DMS114 treated with DMSO at 0.1 percent for 48 hours (cell line): ENCODE measurements at regions not wholly inside any gene's neighbourhood (a gene's known extent, or its start where the extent isn't known, plus 50 kb on each side); places are given as distances from the start of the nearest gene placed in this dataset.

Source experiments
- DNase-seq: peaks from one replicate; lab custom pipeline; 2025; ENCODE audit not compliant: unreplicated experiment; lab: John Stamatoyannopoulos, UW

GRCh38 chr5:5615569-5615968 lies 193.1 kb downstream of the ICE1 start:
- no peak for DNase-seq

GRCh38 chr5:5613261-5613990 lies 190.9 kb downstream of the ICE1 start:
- DNase-seq: no peak

DNA sequence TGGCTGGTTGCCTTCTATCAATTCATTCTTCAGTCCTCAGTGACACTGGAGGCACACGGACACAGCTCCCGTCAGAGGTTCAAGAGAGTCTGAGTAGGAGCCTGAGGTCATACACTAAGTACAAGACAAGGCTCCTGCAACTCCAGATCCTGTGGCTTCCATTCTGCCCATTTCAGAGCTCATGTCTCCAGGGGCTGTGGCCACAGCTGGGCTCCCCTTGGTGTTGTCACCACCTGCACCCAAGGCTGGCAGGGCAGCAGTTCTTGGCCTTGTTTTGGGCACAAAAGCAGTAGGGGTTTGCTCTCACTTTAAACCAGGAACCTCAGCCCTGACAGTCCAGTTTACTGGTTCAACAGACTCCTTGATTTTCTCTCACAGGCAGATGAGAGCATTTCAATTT lies 189.6 kb downstream of the ICE1 start:
- no peak for DNase-seq

- DNase-seq: no peak
Measured at GRCh38 chr5:5609935-5610334, 187.5 kb downstream of the ICE1 start.

DNA sequence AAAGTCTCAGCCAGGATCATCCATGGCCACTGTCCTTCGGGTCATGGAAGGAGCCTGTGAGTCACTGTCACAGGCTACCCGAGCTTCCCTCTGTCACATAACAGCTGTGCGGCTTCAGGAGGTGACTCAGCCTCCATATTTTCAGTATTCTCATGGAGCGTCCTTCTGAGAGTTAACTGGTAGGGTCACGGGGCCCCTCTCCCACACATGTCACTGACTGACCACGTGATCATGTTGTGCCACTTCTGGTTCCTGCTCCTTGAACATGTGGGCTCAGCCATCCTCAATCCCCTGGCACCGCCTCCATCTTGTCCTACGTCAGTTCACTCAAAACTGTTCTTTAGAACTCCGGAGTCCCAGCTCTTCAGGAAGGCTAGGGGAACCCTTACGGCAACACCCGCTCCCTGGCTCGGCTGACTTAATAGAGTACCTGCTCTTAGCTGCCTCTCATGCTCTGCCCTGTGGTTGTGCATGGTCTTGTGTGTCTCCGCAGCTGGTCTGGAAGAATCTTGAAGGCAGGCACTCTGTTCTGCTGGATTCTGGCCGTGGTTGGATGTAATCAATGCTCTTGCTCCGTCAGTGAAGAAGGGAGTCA lies 182.8 kb downstream of the ICE1 start:
- no peak for DNase-seq

DNA sequence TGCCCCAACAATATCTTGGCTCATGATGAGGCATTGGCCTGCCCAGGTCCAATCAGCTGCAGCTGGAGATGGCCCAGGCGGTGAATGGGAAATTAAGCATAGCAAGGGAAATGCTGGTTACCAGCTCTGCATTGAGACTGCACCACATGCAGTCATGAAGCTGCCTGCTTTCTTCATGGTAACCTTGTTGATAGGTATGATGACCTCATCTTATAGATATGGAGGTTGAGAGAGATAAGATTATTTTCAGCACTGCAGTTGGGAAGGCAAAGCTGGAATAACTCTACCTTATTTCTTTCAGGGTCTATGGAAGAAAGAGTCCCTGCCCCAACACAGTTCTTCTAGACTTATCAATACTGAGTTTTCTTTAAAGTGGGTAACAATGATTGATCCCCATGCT lies 180.1 kb downstream of the ICE1 start:
- no peak for DNase-seq

GRCh38 chr5:5598547-5599113 lies 176.2 kb downstream of the ICE1 start:
- no peak for DNase-seq

- DNase-seq: no peak
Measured at GRCh38 chr5:5593391-5593790, 170.9 kb downstream of the ICE1 start.

- no peak for DNase-seq
Measured at GRCh38 chr5:5592541-5592940, 170.1 kb downstream of the ICE1 start.

DNA sequence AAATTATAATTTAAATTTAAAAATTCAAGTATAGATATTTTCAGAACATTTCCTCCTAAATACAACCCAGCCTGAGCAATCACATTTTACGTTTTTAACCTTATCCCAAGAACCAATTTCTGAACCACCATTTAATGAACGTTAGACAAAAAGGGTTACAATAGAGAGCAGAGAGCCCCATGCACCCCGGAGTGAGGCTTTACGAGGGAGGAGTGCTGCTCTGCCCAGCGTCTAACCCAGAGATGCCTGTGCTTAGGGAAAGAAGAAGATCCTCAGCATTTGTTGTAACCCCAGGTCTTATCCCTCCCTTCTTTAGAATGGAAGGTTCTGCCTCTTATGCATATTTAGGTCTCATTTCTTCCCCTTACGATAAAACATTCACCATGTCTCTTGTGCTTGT lies 169.1 kb downstream of the ICE1 start:
- DNase-seq: no peak

DNA sequence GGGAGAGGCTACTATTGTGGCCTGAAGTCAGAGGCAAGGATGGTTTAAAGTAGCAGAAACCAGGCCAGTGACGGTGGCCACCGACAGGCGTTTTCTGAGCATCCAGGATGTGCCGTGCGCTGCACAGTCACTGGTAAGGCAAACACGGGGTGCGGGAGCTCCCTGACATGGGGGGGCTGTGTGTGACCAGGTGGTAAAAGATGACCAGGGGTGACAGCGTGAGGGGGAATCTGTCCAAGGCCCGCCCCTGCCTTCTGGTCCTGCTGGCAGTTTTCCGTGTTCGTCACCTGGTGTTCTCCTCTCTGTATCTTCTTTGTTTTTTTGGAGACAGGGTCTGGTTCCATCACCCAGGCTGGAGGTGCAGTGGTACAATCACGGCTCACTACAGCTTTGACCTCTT lies 167.4 kb downstream of the ICE1 start:
- no peak for DNase-seq

- DNase-seq: no peak
Measured at GRCh38 chr5:5588887-5589826, 166.7 kb downstream of the ICE1 start.

DNA sequence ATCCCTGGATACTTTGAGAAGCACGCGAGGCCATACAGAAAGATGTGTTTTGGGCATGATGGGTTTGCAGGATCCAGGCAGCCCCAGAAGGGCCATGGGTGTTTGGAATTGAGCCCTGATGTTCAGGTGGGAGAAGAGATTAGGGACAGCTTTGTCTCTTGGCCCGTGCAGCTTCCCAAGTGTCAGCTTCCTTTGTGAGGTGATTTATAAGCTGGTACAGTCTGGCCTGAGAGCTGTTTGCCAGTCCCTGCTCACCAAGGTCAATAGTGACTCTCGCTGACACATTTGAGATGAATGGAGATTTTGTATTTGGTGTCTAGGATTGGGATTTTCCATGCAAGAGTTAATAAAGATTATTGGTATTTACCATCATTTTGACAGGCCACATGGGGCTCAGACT lies 165.9 kb downstream of the ICE1 start:
- DNase-seq: no peak

- no peak for DNase-seq
Measured at GRCh38 chr5:5587474-5587873, 165.0 kb downstream of the ICE1 start.

DNA sequence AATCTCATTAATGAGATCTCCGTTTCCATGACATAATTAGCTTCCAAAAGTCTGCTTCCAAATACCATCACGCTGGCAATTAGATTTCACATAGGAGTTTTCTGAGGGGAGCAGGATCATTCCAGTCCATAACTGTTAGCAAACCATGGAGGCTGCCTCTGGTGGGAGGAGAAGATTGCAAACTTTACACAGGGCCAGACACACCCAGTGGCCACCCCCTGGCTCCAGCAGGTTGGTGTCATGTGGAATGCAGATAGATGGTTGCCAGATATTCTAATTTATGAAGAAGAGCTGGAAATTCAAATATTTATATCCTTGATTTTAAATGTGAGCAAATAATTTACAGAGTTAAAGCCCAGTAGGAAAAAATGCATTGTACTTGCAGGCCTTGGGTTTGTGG lies 164.2 kb downstream of the ICE1 start:
- DNase-seq: no peak

DNA sequence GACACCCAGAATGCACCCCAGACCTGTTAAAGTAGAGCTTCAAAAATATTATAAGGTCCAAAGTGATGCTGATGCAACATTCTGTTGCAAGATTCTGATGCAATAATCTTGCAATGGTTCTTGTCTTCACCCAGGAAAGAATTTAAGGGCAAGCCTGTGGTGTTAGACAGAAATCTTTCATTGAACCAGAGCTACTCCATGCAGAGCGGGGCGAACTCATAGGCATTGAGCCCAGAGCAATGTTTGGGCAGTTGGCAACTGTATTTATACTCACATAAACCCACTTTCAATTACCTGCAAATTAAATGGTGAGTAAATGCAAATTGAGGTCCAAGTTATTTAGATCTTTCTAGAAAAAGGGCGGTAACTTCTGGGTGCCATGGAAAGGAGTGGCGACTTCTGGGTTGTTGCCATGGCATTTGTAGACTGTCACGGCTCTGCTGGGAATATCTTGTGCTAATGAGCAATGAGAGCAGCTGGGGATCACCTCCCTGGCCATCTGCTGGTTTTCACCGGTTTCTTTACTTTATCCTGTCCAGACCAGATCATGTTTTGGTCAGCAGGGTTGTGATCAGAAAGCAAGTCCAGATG lies 163.4 kb downstream of the ICE1 start:
- no peak for DNase-seq

- no peak for DNase-seq
Measured at GRCh38 chr5:5584751-5585150, 162.3 kb downstream of the ICE1 start.

DNA sequence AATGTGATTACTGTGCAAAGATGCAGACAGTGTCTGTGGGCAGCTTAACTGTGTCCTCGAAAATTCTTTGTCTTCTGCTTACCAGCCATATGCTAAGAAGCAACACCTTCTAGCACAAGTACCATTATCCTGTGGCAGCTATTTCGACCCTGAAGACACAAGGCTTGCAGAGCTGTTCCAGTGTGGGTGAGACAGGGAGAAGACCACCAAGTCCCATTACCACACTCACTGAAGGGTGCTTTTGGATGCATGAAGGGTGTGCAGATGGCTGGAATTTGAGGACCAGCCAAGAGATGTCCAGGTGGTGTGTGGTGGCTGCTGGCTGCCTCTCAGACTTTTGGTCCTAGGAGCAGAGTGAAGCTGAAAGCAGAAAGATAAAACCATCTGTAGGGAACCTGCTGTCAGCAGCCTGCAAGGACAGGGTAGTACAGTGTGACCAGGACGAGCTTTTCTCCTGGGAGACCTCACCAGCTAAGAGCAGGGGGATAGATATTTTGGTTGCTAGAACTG lies 161.8 kb downstream of the ICE1 start:
- no peak for DNase-seq

GRCh38 chr5:5583832-5584231 lies 161.4 kb downstream of the ICE1 start:
- no peak for DNase-seq

DNA sequence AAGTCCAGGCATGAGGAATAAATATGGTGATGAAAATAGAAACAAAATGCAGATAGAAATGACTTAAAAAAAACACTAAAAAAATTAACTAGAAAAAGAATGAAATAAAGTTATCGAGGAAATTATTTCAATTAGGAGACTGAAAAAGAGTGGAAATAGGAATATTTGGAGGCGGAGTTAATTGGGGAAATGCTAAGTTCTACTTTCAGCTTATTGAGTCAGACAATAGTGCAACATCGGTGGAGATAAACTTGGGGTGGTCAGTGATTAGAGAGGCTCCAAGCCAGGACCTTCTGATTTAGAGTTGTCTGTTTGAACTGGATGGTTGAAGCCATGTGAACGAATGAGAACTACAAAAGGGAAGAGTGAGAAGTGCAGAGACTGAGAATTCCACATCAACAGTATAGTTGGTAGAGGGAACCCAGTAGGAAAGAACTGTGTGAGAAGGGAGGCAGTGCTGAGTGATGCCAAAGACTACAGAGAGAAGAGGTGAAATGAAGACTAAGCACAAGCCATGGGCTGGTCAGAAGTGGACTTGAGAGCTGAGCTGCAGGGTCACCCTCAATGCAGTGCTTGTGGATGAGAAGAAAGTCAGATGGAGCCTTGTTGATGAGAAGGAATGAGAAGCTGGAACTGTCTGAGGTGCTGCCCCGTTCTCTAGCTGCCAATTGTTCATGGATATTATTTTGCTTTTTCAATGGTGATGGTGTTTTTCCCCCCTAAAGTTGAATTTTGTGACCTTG lies 160.7 kb downstream of the ICE1 start:
- DNase-seq: no peak
